SK-N-SH (cell line): ENCODE measurements at regions not wholly inside any gene's neighbourhood (a gene's known extent, or its start where the extent isn't known, plus 50 kb on each side); places are given as distances from the start of the nearest gene placed in this dataset.

Source experiments
- CTCF ChIA-PET: fragments of 300-600, 350-600 bp; formaldehyde crosslinking; extraction: SDS; loops from one replicate; lab custom pipeline; 2021; lab: Yijun Ruan, JAX
- POLR2A ChIA-PET: fragments of 350-600 bp; sonication (Branson Sonifier 250); formaldehyde crosslinking; extraction: SDS; loops from one replicate; lab custom pipeline; 2020; ENCODE audit warnings: antibody characterized with exemption, inconsistent platforms; lab: Yijun Ruan, JAX
- DNase-seq: peaks from one replicate; pipeline ENCODE4 v3.0.0; 2012
- H2AFZ ChIP-seq: fragments of 200-600 bp; sonication (generic); 2 replicates; pipeline ENCODE4 v1.8.1; 2016; ENCODE audit warnings: antibody characterized with exemption, mild to moderate bottlenecking, low read depth
- H3F3A ChIP-seq: fragments of 200-600 bp; sonication (generic); replicated peaks from 2 replicates; pipeline ENCODE3; 2016; ENCODE audit warnings: antibody characterized with exemption, mild to moderate bottlenecking; ENCODE audit not compliant: insufficient read depth
- H3K27ac ChIP-seq, 2 experiments: fragments of 200-500 bp in 1 of 2; fragments of 200-600 bp in 1 of 2; sonication (Bioruptor generic) in 1 of 2; sonication (generic), shearing (Covaris generic) in 1 of 2; 2 replicates each; pipeline versions ENCODE4 v1.5.1 to v1.6.1; 2014 to 2016; ENCODE audit warnings: low read depth in 2 of 2, inconsistent platforms in 1 of 2, low read length in 1 of 2, mild to moderate bottlenecking in 1 of 2, mixed read lengths in 1 of 2
- H3K27me3 ChIP-seq: fragments of 200-600 bp; sonication (generic), shearing (Covaris generic); 2 replicates; pipeline ENCODE4 v1.6.1; 2016; ENCODE audit warnings: mixed run types; ENCODE audit not compliant: insufficient read depth
- H3K36me3 ChIP-seq, 2 experiments: fragments of 200-500 bp in 1 of 2; fragments of 200-600 bp in 1 of 2; sonication (Bioruptor generic) in 1 of 2; sonication (generic) in 1 of 2; replicated peaks in 1 of 2; 2 replicates each; pipeline versions ENCODE3 to v1.5.1; 2014 to 2016; ENCODE audit warnings: low read length in 1 of 2, mild to moderate bottlenecking in 1 of 2; ENCODE audit not compliant: insufficient read depth in 2 of 2, control insufficient read depth in 1 of 2
- H3K4me1 ChIP-seq, 2 experiments: fragments of 200-500 bp in 1 of 2; fragments of 200-600 bp in 1 of 2; sonication (Bioruptor generic) in 1 of 2; sonication (generic), shearing (Covaris generic) in 1 of 2; 2 replicates each; pipeline versions ENCODE4 v1.5.1 to v1.6.1; 2014 to 2016; ENCODE audit warnings: low read depth in 1 of 2, low read length in 1 of 2, mixed run types in 1 of 2; ENCODE audit not compliant: insufficient read depth in 2 of 2, control insufficient read depth in 1 of 2
- H3K4me2 ChIP-seq: fragments of 200-600 bp; sonication (generic), shearing (Covaris generic); 2 replicates; pipeline ENCODE4 v1.6.1; 2017; ENCODE audit warnings: mixed run types
- H3K4me3 ChIP-seq, 2 experiments: fragments of 200-500 bp in 1 of 2; fragments of 200-600 bp in 1 of 2; sonication (Bioruptor generic) in 1 of 2; sonication (generic), shearing (Covaris generic) in 1 of 2; 2 replicates each; pipeline versions ENCODE4 v1.5.1 to v1.8.1; 2014 to 2016; ENCODE audit warnings: low read depth in 2 of 2, inconsistent platforms in 1 of 2, low read length in 1 of 2, mild to moderate bottlenecking in 1 of 2, mixed read lengths in 1 of 2, moderate library complexity in 1 of 2
- H3K79me2 ChIP-seq: fragments of 200-600 bp; sonication (generic); 2 replicates; pipeline ENCODE4 v1.8.1; 2017; ENCODE audit warnings: mild to moderate bottlenecking; ENCODE audit not compliant: insufficient read depth
- H3K9ac ChIP-seq: fragments of 200-600 bp; sonication (generic); 2 replicates; pipeline ENCODE4 v1.6.1; 2017; ENCODE audit warnings: mixed run types
- H3K9me2 ChIP-seq: fragments of 200-600 bp; sonication (generic); 2 replicates; pipeline ENCODE4 v1.6.1; 2017; ENCODE audit warnings: mixed run types
- H3K9me3 ChIP-seq: fragments of 200-600 bp; sonication (generic); 2 replicates; pipeline ENCODE4 v1.6.1; 2017; ENCODE audit warnings: mixed run types, mild to moderate bottlenecking, moderate library complexity
- H4K20me1 ChIP-seq: fragments of 200-600 bp; sonication (generic); 2 replicates; pipeline ENCODE4 v1.6.1; 2017; ENCODE audit warnings: mild to moderate bottlenecking, mixed run types; ENCODE audit not compliant: insufficient read depth
- CHD2 ChIP-seq: fragments of 150-350 bp; IDR thresholded peaks from 2 replicates; pipeline ENCODE4 v1.6.1; 2018; ENCODE audit warnings: low read length; ENCODE audit not compliant: partially characterized antibody
- ELF1 ChIP-seq: IDR thresholded peaks from 2 replicates; pipeline ENCODE4 v1.4.0; 2012
- EP300 ChIP-seq, 2 experiments: IDR thresholded peaks; 2 replicates each; pipeline versions ENCODE4 v1.4.0 to v1.6.1; 2012; ENCODE audit warnings: borderline replicate concordance in 1 of 2, low read depth in 1 of 2, low read length in 1 of 2
- FOXJ3 ChIP-seq: sonication (generic); formaldehyde crosslinking; IDR thresholded peaks from 2 replicates; pipeline ENCODE4 v1.5.1; 2020; ENCODE audit warnings: mild to moderate bottlenecking, missing genetic modification reagents
- FOXM1 ChIP-seq: IDR thresholded peaks from 2 replicates; pipeline ENCODE4 v1.4.0; 2012; ENCODE audit warnings: low read depth, mild to moderate bottlenecking
- GABPA ChIP-seq: IDR thresholded peaks from 2 replicates; pipeline ENCODE4 v1.4.0; 2012; ENCODE audit warnings: low read depth, mild to moderate bottlenecking
- JUND ChIP-seq: IDR thresholded peaks from 2 replicates; pipeline ENCODE4 v1.4.0; 2012
- MEF2A ChIP-seq: IDR thresholded peaks from 2 replicates; pipeline ENCODE4 v1.4.0; 2012; ENCODE audit warnings: low read depth, borderline replicate concordance
- MXI1 ChIP-seq: IDR thresholded peaks from 2 replicates; pipeline ENCODE4 v1.6.1; 2012; ENCODE audit warnings: mild to moderate bottlenecking, low read depth, low read length, improper control_type of control experiment
- NFIC ChIP-seq: IDR thresholded peaks from 2 replicates; pipeline ENCODE4 v1.4.0; 2012; ENCODE audit warnings: borderline replicate concordance
- NRF1 ChIP-seq: IDR thresholded peaks from 2 replicates; pipeline ENCODE4 v1.6.1; 2012; ENCODE audit warnings: low read depth, mild to moderate bottlenecking, low read length
- RAD21 ChIP-seq: IDR thresholded peaks from 2 replicates; pipeline ENCODE4 v1.6.1; 2012; ENCODE audit warnings: mild to moderate bottlenecking, low read length
- RCOR1 ChIP-seq: fragments of 150-350 bp; IDR thresholded peaks from 2 replicates; pipeline ENCODE4 v1.6.1; 2017; ENCODE audit warnings: antibody characterized with exemption, low read length
- RFX5 ChIP-seq: IDR thresholded peaks from 2 replicates; pipeline ENCODE4 v1.6.1; 2012; ENCODE audit warnings: mild to moderate bottlenecking, improper control_type of control experiment, low read length
- SMC3 ChIP-seq: IDR thresholded peaks from 2 replicates; pipeline ENCODE4 v1.6.1; 2012; ENCODE audit warnings: low read depth, low read length, improper control_type of control experiment
- TAF1 ChIP-seq: IDR thresholded peaks from 2 replicates; pipeline ENCODE4 v1.6.1; 2012; ENCODE audit warnings: low read depth, mild to moderate bottlenecking, low read length, moderate library complexity, borderline replicate concordance
- TCF12 ChIP-seq: IDR thresholded peaks from 2 replicates; pipeline ENCODE4 v1.4.0; 2012
- TEAD4 ChIP-seq: IDR thresholded peaks from 2 replicates; pipeline ENCODE4 v1.4.0; 2012; ENCODE audit warnings: mild to moderate bottlenecking, borderline replicate concordance; ENCODE audit not compliant: insufficient read depth
- WGBS: methylation state at CpG from one replicate; pipeline ENCODE4 v1.1.6; 2017; ENCODE audit warnings: low lambda C conversion rate; 5-methylcytosine and 5-hydroxymethylcytosine counted together
- TF ChIP-seq, protein P1 (sequence below): fragments of 150-350 bp; IDR thresholded peaks from 2 replicates; pipeline ENCODE4 v1.6.1; 2016; ENCODE audit warnings: mild to moderate bottlenecking, low read depth, low read length
- TF ChIP-seq, protein P2 (sequence below): IDR thresholded peaks from 2 replicates; pipeline ENCODE4 v1.4.0; 2012; ENCODE audit warnings: low read depth
- TF ChIP-seq, protein P3 (sequence below): IDR thresholded peaks from 2 replicates; pipeline ENCODE4; 2012
- TF ChIP-seq, protein P4 (sequence below): IDR thresholded peaks from 2 replicates; pipeline ENCODE4 v1.6.1; 2012; ENCODE audit warnings: mild to moderate bottlenecking, low read depth, low read length, moderate library complexity
- TF ChIP-seq, protein P5 (sequence below): IDR thresholded peaks from 2 replicates; pipeline ENCODE4 v1.4.0; 2012; ENCODE audit warnings: low read depth, borderline replicate concordance
- TF ChIP-seq, protein P6 (sequence below): fragments of 200-600 bp; sonication (generic); IDR thresholded peaks from 2 replicates; pipeline ENCODE4 v1.6.1; 2017; ENCODE audit warnings: antibody characterized with exemption, mild to moderate bottlenecking, moderate library complexity

DNA sequence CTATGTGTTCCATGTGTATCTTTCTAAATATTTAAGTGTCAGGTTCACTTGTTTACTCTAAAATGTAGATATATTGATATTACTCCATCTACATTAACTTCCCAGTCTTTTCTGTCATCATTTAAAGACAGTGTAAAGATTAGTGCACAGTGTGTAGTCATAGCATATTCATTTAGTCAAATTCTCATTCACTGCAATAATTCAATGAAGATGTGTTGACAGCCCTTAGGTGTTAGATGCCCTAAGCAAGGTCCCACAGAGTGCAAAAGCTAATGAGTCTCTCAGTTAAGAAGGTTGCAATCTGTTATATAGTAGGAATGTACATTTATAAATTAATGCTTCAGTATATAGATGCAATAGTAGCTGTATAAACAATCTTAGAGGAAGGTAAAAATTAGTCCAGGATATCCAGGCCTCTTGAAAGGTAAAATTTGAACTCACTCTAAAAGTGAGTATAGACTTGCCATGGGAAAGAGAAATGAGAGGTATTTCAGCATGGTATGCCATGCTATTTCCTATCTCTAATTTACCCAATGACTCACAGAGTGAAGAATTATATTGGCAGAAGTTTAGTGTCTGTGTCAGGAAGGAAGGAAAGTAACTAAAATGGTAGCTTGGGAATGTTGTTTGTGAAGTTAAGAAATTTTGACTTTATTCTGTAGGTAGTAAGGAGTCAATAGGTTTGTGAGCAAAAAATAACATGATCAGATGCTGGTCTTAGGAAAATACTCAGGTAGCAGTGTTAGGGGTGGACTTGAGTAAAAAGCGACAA, 969.9 kb upstream of the CITED2 start:
- Histone ChIP-seq H3K9me3 (peaks cover 3% of the 10 kb centered on the region; the same call in 1 of the 2 replicates), H3K36me3 (no peaks in the 10 kb centered on the region), H3F3A (peaks cover 14% of the 10 kb centered on the region), H3K79me2 (no peaks in the 10 kb centered on the region), H3K4me1 (0 out of 4 replicates have a peak, but pooled peaks cover 0 to 3% of the 10 kb centered on the region in 2 experiments), H3K27ac (peak overlapping the region; percentile 69 to 74; a peak in 3 of 4 replicates), H3K27me3 (no peaks in the 10 kb centered on the region), H3K4me2 (peak overlapping the region; percentile 11; the same call in 1 of the 2 replicates), H3K4me3 (no peak overlapping the region), H4K20me1 (no peaks in the 10 kb centered on the region), H3K9ac (no peak overlapping the region), H3K9me2 (no peaks in the 10 kb centered on the region), H2AFZ (peak overlapping the region; percentile 73; the same call in 1 of the 2 replicates)
- ChIA-PET CTCF (interaction anchor here (1.3 kb wide), 1 partner anchor 23 kb away, joined by 4 read pairs; no protein-coding TSS in a partner anchor), POLR2A (interaction anchor here (0.6 kb wide), 1 partner anchor 71 kb away, joined by 3 read pairs; no protein-coding TSS in a partner anchor)
- 94% methylated on average over 1 of the region's 1 CpG for WGBS
- DNase-seq = no peak
- TF ChIP-seq RAD21 = no peak
- TF ChIP-seq, protein P1, sequence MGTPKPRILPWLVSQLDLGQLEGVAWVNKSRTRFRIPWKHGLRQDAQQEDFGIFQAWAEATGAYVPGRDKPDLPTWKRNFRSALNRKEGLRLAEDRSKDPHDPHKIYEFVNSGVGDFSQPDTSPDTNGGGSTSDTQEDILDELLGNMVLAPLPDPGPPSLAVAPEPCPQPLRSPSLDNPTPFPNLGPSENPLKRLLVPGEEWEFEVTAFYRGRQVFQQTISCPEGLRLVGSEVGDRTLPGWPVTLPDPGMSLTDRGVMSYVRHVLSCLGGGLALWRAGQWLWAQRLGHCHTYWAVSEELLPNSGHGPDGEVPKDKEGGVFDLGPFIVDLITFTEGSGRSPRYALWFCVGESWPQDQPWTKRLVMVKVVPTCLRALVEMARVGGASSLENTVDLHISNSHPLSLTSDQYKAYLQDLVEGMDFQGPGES = no peak
- TF ChIP-seq SMC3 = no peak
- peak; percentile 53; the same call in 1 of the 2 replicates for TF ChIP-seq TEAD4
- TF ChIP-seq, protein P2, sequence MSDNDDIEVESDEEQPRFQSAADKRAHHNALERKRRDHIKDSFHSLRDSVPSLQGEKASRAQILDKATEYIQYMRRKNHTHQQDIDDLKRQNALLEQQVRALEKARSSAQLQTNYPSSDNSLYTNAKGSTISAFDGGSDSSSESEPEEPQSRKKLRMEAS = no peak
- TF ChIP-seq, protein P3, sequence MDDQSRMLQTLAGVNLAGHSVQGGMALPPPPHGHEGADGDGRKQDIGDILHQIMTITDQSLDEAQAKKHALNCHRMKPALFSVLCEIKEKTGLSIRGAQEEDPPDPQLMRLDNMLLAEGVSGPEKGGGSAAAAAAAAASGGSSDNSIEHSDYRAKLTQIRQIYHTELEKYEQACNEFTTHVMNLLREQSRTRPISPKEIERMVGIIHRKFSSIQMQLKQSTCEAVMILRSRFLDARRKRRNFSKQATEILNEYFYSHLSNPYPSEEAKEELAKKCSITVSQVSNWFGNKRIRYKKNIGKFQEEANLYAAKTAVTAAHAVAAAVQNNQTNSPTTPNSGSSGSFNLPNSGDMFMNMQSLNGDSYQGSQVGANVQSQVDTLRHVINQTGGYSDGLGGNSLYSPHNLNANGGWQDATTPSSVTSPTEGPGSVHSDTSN = peak; percentile 60
- TF ChIP-seq, protein P4, sequence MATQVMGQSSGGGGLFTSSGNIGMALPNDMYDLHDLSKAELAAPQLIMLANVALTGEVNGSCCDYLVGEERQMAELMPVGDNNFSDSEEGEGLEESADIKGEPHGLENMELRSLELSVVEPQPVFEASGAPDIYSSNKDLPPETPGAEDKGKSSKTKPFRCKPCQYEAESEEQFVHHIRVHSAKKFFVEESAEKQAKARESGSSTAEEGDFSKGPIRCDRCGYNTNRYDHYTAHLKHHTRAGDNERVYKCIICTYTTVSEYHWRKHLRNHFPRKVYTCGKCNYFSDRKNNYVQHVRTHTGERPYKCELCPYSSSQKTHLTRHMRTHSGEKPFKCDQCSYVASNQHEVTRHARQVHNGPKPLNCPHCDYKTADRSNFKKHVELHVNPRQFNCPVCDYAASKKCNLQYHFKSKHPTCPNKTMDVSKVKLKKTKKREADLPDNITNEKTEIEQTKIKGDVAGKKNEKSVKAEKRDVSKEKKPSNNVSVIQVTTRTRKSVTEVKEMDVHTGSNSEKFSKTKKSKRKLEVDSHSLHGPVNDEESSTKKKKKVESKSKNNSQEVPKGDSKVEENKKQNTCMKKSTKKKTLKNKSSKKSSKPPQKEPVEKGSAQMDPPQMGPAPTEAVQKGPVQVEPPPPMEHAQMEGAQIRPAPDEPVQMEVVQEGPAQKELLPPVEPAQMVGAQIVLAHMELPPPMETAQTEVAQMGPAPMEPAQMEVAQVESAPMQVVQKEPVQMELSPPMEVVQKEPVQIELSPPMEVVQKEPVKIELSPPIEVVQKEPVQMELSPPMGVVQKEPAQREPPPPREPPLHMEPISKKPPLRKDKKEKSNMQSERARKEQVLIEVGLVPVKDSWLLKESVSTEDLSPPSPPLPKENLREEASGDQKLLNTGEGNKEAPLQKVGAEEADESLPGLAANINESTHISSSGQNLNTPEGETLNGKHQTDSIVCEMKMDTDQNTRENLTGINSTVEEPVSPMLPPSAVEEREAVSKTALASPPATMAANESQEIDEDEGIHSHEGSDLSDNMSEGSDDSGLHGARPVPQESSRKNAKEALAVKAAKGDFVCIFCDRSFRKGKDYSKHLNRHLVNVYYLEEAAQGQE = no peak
- TF ChIP-seq FOXJ3 (CRISPR knock-in tag) = no peak
- TF ChIP-seq MXI1 = no peak
- peak; percentile 68 for TF ChIP-seq NFIC
- no peak for TF ChIP-seq MEF2A
- TF ChIP-seq NRF1 = no peak
- TF ChIP-seq ELF1 = no peak
- TF ChIP-seq RCOR1 = no peak
- TF ChIP-seq FOXM1 = no peak
- TF ChIP-seq, protein P5, sequence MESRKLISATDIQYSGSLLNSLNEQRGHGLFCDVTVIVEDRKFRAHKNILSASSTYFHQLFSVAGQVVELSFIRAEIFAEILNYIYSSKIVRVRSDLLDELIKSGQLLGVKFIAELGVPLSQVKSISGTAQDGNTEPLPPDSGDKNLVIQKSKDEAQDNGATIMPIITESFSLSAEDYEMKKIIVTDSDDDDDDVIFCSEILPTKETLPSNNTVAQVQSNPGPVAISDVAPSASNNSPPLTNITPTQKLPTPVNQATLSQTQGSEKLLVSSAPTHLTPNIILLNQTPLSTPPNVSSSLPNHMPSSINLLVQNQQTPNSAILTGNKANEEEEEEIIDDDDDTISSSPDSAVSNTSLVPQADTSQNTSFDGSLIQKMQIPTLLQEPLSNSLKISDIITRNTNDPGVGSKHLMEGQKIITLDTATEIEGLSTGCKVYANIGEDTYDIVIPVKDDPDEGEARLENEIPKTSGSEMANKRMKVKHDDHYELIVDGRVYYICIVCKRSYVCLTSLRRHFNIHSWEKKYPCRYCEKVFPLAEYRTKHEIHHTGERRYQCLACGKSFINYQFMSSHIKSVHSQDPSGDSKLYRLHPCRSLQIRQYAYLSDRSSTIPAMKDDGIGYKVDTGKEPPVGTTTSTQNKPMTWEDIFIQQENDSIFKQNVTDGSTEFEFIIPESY = no peak
- TF ChIP-seq CHD2 = no peak
- TF ChIP-seq JUND = peak; percentile 69
- peak; percentile 59; the same call in 1 of the 2 replicates for TF ChIP-seq TCF12
- TF ChIP-seq EP300 (IDR thresholded peaks at IDR 0.05; ENCODE audit: borderline replicate concordance in 1 of 2, low read depth in 1 of 2, low read length in 1 of 2) = peak in 1 of 2 experiments; percentile 65; a peak in 2 of 4 replicates
- TF ChIP-seq RFX5 = no peak
- TF ChIP-seq, protein P6, sequence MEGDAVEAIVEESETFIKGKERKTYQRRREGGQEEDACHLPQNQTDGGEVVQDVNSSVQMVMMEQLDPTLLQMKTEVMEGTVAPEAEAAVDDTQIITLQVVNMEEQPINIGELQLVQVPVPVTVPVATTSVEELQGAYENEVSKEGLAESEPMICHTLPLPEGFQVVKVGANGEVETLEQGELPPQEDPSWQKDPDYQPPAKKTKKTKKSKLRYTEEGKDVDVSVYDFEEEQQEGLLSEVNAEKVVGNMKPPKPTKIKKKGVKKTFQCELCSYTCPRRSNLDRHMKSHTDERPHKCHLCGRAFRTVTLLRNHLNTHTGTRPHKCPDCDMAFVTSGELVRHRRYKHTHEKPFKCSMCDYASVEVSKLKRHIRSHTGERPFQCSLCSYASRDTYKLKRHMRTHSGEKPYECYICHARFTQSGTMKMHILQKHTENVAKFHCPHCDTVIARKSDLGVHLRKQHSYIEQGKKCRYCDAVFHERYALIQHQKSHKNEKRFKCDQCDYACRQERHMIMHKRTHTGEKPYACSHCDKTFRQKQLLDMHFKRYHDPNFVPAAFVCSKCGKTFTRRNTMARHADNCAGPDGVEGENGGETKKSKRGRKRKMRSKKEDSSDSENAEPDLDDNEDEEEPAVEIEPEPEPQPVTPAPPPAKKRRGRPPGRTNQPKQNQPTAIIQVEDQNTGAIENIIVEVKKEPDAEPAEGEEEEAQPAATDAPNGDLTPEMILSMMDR = no peak
- TF ChIP-seq TAF1 = no peak
- no peak for TF ChIP-seq GABPA
